LoVo (cell line): ENCODE measurements at regions not wholly inside any gene's neighbourhood (a gene's known extent, or its start where the extent isn't known, plus 50 kb on each side); places are given as distances from the start of the nearest gene placed in this dataset.

Source experiments
- DNase-seq: peaks from one replicate; pipeline ENCODE4 v3.0.0-alpha.2; 2016; ENCODE audit warnings: low spot score

DNA sequence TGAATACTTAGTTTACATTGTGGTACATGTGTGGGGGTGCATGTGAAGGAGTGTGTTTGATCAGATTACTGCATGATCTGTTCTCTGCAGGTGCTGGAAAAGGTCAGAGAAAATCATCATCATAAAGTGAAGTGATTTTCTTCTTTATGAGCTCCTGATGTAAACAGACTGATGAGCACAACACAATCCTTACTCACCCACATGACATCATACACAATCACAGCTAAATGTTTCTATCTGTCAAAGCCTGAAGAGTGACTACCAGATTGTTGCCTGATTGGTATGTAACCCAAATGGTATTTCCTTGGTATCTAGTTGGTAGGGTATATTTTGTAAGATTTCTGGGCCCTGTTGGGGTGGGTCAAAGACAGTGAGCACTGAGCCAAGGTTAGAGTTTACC, 270.8 kb downstream of the FOXG1 start:
- DNase-seq, result no peak

DNA sequence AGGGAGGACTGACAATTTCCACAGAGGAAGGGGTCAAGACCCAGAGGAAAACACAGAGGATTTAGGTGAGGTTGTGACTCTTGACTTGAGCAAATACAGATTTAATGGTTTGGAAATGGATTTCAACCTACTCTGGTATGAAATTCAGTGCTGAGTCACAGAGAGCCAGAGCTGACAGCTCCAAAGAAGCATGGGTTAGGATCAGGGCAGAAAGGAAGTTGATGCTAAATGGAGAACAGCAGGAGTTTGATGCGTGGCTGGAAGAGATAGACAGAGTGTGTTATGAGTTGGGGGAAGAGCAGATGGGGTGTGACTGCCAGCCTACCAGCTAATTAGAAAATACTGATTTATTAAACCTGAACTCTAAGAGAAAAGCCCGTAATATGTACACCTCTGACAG, 272.6 kb downstream of the FOXG1 start:
- DNase-seq, result no peak

DNA sequence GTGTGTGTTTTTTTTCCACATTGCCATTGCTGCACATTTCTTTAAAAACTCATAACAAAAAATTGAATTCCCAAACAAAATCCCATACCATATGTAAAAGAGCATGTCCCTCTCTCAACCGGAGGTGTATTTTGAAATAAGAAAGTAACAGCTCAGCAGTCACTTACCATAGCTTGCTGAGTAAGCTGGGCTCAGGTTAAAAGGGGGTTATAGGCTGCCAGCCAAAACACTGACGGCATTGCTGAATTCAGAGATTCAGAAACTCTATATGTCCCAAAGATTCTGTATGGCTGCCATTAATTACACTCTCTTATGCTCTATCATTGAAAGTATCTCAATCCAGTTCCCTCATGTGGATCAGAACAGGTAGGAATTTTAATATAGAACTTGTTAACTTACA, 276.0 kb downstream of the FOXG1 start:
- no peak for DNase-seq

GRCh38 chr14:29043737-29044136, 277.1 kb downstream of the FOXG1 start:
- DNase-seq, result no peak

- DNase-seq, result no peak
Measured at GRCh38 chr14:29045237-29045636, 278.6 kb downstream of the FOXG1 start.

- DNase-seq, result no peak
Measured at GRCh38 chr14:29054119-29054518, 287.5 kb downstream of the FOXG1 start.

DNA sequence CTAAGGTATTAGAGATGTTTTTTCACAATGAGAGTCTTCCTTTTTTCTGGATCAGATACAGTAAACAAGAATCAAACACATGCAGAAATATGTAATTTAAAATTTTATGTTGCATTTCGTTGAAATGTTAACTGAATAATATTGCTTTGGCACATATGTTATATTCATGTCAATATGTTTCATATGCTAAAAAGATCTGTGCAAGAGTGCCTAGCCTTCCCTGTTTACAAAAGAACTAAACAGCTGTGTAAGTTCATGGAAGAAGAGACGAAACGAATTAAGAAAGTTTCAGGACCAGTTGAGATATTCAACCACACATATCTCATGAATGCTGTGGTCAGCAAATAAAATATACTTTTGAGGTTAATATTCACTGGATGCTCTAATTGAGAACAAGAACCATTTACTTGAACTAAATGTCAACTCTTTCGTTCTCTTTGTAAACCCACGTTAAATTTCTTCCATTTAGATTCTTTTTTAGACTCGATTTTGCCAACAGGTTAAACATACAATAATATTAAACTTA, 289.5 kb downstream of the FOXG1 start:
- DNase-seq, result no peak

GRCh38 chr14:29061702-29062101, 295.1 kb downstream of the FOXG1 start:
- DNase-seq, result no peak

- DNase-seq, result no peak
Measured at GRCh38 chr14:29062466-29062865, 295.9 kb downstream of the FOXG1 start.

- DNase-seq, result no peak
Measured at GRCh38 chr14:29062976-29063375, 296.4 kb downstream of the FOXG1 start.

DNA sequence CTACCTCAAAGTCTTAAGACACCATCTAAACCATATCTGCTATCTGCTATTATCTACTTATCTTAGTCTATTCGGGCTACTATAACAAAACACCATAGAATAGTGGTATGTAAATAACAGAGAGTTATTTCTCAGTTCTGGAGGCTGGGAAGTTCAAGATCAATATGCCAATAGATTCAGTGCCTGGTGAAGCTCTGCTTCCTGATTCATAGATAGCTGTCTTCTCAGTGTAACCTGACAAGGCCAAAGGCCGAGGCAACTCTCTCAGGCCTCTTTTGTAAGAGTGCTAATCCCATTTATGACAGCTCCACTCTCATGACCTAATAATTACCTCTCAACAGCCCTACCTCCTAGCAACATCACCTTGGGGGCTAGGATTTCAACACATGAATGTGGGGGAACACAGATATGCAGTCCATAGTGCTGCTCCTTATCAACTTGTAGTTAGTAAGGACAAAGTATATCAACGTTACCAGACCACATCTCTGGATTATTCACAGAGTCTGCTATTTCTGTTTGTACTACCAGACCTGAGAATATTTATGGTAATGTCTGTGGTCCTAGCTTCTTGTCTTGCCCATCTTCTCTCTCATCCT, 297.8 kb downstream of the FOXG1 start:
- no peak for DNase-seq

- no peak for DNase-seq
Measured at GRCh38 chr14:29069228-29069627, 302.6 kb downstream of the FOXG1 start.

DNA sequence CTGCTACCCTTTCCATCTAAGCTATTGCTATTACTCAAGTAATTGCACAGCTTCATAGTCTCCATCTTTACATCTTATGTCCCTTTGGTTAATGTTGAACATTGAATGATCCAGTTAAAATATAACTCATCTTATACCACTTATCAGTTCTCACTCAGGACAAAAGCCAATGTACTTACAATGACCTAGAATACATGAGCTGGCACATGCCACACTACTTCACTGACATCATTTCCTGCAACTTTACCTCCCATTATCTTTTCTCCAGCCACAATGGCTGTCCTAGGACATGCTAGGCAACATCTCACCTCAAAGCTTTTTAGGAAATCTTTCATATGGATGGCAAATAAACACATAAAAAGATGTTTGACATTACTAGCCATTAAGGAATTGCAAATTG, 309.2 kb downstream of the FOXG1 start:
- DNase-seq, result no peak

GRCh38 chr14:29077916-29078315, 311.3 kb downstream of the FOXG1 start:
- DNase-seq, result no peak

- no peak for DNase-seq
Measured at GRCh38 chr14:29078810-29079522, 312.4 kb downstream of the FOXG1 start.

GRCh38 chr14:29085546-29085945, 319.0 kb downstream of the FOXG1 start:
- DNase-seq, result peak; percentile 4

DNA sequence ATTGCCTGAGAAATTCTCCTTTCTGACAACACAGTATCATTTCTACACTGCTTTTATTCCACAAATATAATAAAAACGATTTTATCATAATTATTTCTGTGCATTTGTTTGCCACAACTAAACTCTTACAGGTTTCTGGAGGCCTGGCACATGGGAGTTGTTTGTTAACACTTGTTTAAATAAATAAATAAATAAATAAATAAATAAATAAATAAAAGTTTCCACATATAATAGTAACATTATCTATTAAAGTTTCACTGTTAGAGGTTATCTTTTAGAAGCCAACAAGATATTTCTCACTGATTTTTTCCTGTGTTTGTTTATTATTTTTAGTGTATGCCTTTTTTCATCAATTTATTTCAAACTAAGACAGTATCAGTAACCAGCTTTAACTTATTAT, 323.3 kb downstream of the FOXG1 start:
- no peak for DNase-seq

DNA sequence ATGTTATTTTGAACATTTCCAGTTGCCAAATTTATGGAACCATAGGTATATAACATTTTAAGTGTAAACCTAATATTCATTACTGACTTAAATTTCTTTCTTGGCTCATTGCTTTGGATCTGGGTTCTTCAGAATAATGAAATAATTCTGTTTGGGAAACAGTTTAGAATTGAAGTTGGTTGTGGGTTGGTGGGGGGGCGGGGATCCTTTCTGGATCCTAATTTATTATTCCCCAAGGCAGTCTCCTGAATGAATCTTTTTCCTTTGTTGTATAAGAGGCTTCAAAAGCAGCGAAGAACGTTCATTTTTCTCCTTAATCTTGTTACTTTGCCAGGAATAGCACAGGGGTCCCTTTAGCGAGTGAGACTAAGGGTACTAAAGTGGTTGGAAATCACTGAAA, 325.5 kb downstream of the FOXG1 start:
- no peak for DNase-seq

DNA sequence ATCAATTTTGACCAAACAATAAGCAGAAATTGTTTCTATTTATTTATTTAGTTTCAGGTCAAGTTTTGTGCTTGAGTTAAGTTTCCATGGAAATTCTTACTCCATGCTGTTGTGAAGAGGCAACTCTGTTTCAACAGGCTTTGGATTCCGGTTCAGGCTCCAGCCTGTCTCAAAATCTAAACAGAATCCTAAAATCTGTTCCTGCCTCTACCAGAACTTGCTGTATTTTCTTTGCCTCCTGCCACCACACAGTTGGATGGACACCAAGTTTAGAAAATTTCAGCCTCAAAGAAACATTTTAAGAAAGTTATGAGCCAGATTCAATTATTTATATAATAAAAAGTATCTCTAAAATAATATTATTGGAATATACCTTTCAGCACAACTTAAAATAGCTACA, 330.9 kb downstream of the FOXG1 start:
- DNase-seq, result no peak

DNA sequence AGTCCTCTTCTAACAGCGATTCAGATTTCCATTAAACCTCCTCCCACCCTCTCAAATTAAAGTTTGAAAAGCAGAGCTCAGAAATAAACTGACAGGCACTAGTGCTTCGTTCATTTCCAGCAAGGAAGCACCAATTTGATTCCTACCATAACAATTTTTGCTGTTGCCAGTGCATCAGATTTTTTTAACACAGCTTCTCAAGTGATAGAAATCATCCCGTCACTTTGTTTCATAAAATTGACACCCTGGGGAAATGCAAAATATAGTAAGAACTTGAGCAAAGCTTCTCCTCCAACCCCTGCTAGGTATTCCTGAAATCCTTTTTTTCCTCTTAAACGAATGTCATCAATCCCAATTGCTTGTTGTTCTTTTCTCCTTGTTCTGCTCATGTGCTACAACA, 332.1 kb downstream of the FOXG1 start:
- DNase-seq, result no peak

DNA sequence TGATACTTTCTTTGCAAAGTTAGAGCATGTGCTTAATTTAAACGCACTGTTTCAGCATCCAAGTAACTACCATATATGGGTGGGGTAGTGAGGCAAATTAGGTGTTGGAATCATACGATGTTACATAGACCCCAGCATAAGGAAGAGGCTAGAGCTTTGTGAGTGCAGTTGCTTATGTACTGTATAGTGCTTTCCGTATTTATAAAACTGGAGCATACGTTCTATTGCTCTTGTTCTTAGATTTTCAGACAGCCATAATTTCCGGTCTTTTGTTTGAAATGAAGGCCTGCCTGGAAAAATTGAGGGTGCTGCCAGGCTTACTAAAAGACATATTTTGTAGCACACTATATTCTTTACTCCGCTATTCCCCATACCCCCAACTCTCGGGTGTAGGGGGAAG, 335.7 kb downstream of the FOXG1 start:
- DNase-seq, result no peak

DNA sequence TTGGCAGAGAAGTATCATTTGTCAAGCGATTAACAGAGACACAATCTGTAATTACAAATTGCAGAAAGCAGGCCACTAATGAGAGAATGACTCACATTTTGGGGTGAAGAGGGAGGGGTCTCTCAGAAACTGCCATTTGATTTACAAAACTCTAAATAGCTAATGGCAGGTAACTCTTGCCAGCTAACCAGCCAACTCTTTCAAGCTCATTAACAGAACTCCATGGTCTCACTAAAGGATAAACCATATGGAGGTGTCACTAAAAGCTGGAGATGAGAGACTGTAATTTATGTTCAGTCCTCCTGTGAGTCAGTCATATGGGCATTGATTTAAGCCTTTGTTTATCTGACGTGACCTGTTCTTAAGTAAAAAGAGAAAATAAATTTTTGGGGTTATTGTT, 336.4 kb downstream of the FOXG1 start:
- no peak for DNase-seq

DNA sequence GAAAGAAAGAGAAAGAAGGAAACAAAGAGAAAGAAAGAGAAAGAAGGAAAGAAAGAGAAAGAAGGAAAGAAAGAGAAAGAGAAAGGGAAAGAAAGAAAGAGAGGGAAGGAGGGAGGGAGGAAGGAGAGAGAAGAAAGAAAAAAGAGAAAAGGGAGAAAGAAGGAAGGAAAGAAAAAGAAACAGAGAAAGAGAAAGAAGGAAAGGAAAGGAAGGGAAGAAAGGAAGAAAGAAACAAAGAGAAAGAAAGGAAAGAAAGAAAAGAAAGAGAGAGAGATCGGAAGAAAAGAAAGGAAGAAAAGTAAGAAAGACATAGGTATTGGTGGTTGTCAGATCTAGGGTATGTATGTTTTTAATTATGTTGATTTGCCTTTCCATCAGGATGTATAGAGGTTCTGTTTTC, 342.3 kb downstream of the FOXG1 start:
- DNase-seq, result no peak

GRCh38 chr14:29109589-29109988, 343.0 kb downstream of the FOXG1 start:
- no peak for DNase-seq
